Breast epithelium (tissue), 4 donors: ENCODE measurements at regions not wholly inside any gene's neighbourhood (a gene's known extent, or its start where the extent isn't known, plus 50 kb on each side); places are given as distances from the start of the nearest gene placed in this dataset.
"Not testable (repeated sequence)": the region's sequence is repeated elsewhere in the genome, so short reads cannot be mapped to it uniquely, and the experiment has no call there.

Experiments used
- DNase-seq, 2 donors: peaks; one replicate each; pipeline ENCODE4 v3.0.0-alpha.2; 2019; ENCODE audit warnings: low spot score in 2 of 2
- H3K27ac ChIP-seq, 2 donors: fragments of 200-600 bp; sonication (generic) in 1 of 2; one replicate each; pipeline ENCODE4 v1.5.1; 2016 to 2019; ENCODE audit warnings: mild to moderate bottlenecking in 1 of 2
- H3K27me3 ChIP-seq, 2 donors: fragments of 200-600 bp; sonication (generic) in 1 of 2; one replicate each; pipeline versions ENCODE4 v1.5.1 to v1.6.0; 2017 to 2019; ENCODE audit warnings: control low read depth in 1 of 2, mild to moderate bottlenecking in 1 of 2
- H3K36me3 ChIP-seq: fragments of 200-600 bp; one replicate; pipeline ENCODE4 v1.5.1; 2019
- H3K4me1 ChIP-seq, 2 donors: fragments of 200-600 bp; sonication (generic); one replicate each; pipeline ENCODE4 v1.5.1; 2016 to 2019; ENCODE audit warnings: control low read depth in 1 of 2
- H3K4me3 ChIP-seq, 3 donors: fragments of 200-600 bp; sonication (generic); 1 replicate in 2 of 3; 2 replicates in 1 of 3; pipeline ENCODE4 v1.5.1; 2016 to 2019; ENCODE audit warnings: mild to moderate bottlenecking in 3 of 3, moderate library complexity in 2 of 3
- H3K9me3 ChIP-seq, 2 donors: fragments of 200-600 bp; sonication (generic) in 1 of 2; one replicate each; pipeline ENCODE4 v1.5.1; 2016 to 2019; ENCODE audit warnings: control low read depth in 1 of 2
- POLR2A ChIP-seq: fragments of 450-650 bp; IDR thresholded peaks from one replicate; pipeline ENCODE4 v1.6.1; 2016; ENCODE audit warnings: antibody characterized with exemption, mild to moderate bottlenecking, moderate library complexity
- POLR2AphosphoS5 ChIP-seq, 3 donors: sonication (generic); formaldehyde crosslinking; IDR thresholded peaks; one replicate each; pipeline ENCODE4 v1.6.1; 2017; ENCODE audit warnings: antibody characterized with exemption in 3 of 3
- intact Hi-C: fragments of 100-400 bp; cut with DNase I; formaldehyde crosslinking; loops from one replicate; pipeline ENCODE4 v1.15.1; 2023; ENCODE audit warnings: low total_unique reads
- TF ChIP-seq, protein P1 (sequence below), 3 donors: fragments of 450-650 bp; IDR thresholded peaks; one replicate each; pipeline ENCODE4 v1.5.1; 2016 to 2017; ENCODE audit warnings: antibody characterized with exemption in 3 of 3, mild to moderate bottlenecking in 3 of 3, moderate library complexity in 3 of 3

DNA sequence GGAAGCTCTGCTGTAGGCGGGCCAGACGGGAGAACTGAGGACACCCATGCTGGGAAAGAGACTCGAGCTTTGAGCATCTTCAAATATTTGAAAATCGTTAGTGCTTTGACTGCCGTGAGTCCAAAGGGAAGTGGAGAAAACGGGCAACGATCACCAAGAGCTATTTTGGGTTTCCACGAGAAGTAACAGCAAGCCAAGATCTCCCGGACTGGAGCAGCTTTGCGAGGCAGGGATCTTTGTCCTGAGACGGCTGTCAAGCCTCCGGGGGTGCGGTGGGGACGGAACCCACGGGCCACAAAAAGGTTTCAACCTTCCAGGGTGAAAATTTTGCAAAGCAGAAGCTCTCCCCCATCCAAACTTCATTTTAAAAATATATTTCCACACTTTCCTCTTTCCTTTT lies 195.8 kb downstream of the NDUFA10 start:
- H3K27ac ChIP-seq, result no peak overlapping the region

DNA sequence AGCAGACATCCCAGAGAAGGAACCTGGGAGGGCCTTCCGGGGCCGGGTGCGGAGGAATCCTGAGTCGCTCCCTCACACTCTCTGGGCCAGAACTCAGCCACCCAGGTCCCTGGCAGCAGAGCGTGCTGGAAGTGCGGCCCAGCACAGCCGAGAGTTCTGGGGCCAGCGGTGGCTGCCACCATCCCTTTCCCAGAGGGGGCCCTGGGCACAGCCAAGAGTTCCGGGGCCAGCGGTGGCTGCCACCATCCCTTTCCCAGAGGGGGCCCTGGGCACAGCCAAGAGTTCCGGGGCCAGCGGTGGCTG lies 196.2 kb downstream of the NDUFA10 start:
- H3K4me3 ChIP-seq, intact Hi-C loops, H3K9me3 ChIP-seq, H3K4me1 ChIP-seq, H3K36me3 ChIP-seq, H3K27ac ChIP-seq: not testable (repeated sequence)
- DNase-seq, result peak in 1 of 2 donors; percentile 1
- peaks cover 0 to 16% of the 10 kb centered on the region in 2 donors for H3K27me3 ChIP-seq

More for the DNA sequence above, 195.8 kb downstream of the NDUFA10 start:
- TF ChIP-seq POLR2AphosphoS5 (IDR thresholded peaks at IDR 0.05) (no peak), POLR2A (no peak)
- TF ChIP-seq, protein P1, sequence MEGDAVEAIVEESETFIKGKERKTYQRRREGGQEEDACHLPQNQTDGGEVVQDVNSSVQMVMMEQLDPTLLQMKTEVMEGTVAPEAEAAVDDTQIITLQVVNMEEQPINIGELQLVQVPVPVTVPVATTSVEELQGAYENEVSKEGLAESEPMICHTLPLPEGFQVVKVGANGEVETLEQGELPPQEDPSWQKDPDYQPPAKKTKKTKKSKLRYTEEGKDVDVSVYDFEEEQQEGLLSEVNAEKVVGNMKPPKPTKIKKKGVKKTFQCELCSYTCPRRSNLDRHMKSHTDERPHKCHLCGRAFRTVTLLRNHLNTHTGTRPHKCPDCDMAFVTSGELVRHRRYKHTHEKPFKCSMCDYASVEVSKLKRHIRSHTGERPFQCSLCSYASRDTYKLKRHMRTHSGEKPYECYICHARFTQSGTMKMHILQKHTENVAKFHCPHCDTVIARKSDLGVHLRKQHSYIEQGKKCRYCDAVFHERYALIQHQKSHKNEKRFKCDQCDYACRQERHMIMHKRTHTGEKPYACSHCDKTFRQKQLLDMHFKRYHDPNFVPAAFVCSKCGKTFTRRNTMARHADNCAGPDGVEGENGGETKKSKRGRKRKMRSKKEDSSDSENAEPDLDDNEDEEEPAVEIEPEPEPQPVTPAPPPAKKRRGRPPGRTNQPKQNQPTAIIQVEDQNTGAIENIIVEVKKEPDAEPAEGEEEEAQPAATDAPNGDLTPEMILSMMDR (IDR thresholded peaks at IDR 0.05), result no peak
- H3K36me3 ChIP-seq, result no peaks in the 10 kb centered on the region
- H3K27me3 ChIP-seq, result peaks cover 0 to 16% of the 10 kb centered on the region in 2 donors
- H3K9me3 ChIP-seq, result no peaks in the 10 kb centered on the region
- no peak overlapping the region for H3K4me3 ChIP-seq
- intact Hi-C loops, result no loop called here
- peak; percentile 8 to 37 for DNase-seq
- no peaks in the 10 kb centered on the region for H3K4me1 ChIP-seq

DNA sequence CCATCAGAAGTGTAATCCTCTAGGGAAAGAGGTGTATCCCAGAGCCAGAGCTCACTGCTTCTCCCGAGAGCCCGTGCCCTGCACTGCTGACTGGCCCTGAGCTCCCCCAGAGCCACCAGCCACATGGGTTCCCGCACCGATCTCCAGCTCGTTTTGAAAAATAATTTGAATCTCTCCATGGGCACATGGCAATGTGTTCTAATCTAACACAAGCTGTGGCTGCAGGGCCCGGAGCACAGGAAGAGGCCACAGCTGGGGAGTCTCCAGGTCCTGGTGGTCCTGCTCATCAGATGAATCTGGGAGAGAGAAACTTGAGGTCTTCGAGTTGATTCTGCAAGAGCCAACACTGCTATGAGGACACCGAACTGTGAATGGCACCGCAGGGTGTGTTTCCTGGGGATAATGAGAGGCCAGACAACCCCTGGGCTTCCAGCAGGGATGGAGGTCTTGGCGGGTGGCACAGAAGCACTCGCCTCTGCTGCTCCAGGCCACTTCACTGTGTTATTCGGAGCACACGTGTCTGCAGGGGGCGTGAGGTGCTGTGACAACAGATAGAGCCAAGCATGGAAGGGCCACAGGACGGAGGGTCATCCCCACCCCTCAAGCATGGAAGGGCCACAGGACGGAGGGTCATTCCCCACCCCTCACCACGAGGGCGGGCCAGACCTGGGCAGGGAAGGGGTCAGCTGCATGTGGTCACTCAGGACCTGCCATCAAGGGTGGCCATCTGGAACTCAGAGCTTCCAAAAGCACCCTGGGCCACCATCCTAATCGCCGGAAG lies 196.8 kb downstream of the NDUFA10 start:
- Histone ChIP-seq H3K27ac (no peak overlapping the region), H3K36me3 (no peaks in the 10 kb centered on the region), H3K27me3 (peaks cover 0 to 16% of the 10 kb centered on the region in 2 donors), H3K4me1 (no peaks in the 10 kb centered on the region), H3K9me3 (no peaks in the 10 kb centered on the region), H3K4me3 (no peak overlapping the region)
- intact Hi-C loops, result no loop called here
- peak; percentile 10 to 44 for DNase-seq
- TF ChIP-seq, protein P1 (IDR thresholded peaks at IDR 0.05), result no peak
- TF ChIP-seq POLR2A (no peak), POLR2AphosphoS5 (IDR thresholded peaks at IDR 0.05) (no peak)

GRCh38 chr2:239827523-239827890 lies 197.6 kb downstream of the NDUFA10 start:
- no peaks in the 10 kb centered on the region for H3K4me1 ChIP-seq
- no peak overlapping the region for H3K27ac ChIP-seq
- no peaks in the 10 kb centered on the region for H3K9me3 ChIP-seq
- intact Hi-C loops, result no loop called here
- H3K36me3 ChIP-seq, result no peaks in the 10 kb centered on the region
- H3K4me3 ChIP-seq, result no peak overlapping the region
- no peak for TF ChIP-seq POLR2A
- TF ChIP-seq, protein P1 (IDR thresholded peaks at IDR 0.05), result no peak
- TF ChIP-seq POLR2AphosphoS5 (IDR thresholded peaks at IDR 0.05), result no peak
- peaks cover 0 to 16% of the 10 kb centered on the region in 2 donors for H3K27me3 ChIP-seq
- DNase-seq, result peak; percentile 3 to 42

DNA sequence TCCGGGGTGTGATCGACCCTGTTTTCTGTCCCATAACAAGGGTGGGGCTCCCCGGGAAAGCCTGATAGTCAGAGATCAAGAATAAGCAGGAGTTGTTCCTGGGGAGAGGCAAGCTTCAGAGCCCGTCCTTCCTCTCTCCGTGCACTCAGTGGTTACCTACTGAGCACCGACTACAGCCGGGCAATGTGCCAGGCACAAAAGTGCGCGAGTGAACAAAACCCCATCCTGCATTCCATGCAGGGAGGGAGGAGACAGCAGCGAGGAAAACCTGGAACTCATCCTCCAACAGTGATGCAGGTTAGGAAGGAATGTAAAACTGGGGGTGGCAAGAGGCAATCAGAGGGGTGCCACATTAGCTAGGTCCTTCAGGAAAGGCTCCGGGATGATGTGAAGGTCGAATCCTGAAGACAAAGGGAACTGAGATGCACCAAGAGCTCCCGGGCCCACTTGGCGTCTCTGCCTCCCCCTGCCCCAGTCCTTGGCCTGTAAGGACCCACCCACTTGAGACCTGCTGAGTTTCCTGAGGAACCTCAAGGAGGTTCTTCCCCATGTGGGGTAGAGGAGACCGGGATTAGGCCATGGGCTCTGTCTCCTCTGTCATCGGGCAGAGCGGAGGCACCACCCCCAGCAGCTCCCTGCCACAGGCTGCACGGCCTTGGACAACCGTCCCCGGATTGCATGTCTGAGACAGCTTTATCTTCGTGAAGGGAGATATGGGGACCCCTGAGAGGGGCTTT lies 198.2 kb downstream of the NDUFA10 start:
- H3K9me3 ChIP-seq, result no peaks in the 10 kb centered on the region
- intact Hi-C loops, result no loop called here
- DNase-seq, result peak; percentile 11 to 52
- H3K4me3 ChIP-seq, result no peak overlapping the region
- H3K4me1 ChIP-seq, result no peaks in the 10 kb centered on the region
- H3K27me3 ChIP-seq, result peaks cover 0 to 16% of the 10 kb centered on the region in 2 donors
- TF ChIP-seq POLR2AphosphoS5 (IDR thresholded peaks at IDR 0.05) (no peak), POLR2A (no peak)
- TF ChIP-seq, protein P1 (IDR thresholded peaks at IDR 0.05), result no peak
- H3K27ac ChIP-seq, result no peak overlapping the region
- no peaks in the 10 kb centered on the region for H3K36me3 ChIP-seq
